ENCODE measurements at regions not wholly inside any gene's neighbourhood (a gene's known extent, or its start where the extent isn't known, plus 50 kb on each side); places are given as distances from the start of the nearest gene placed in this dataset.

- Histone ChIP-seq H3K36me3 (replicated peaks; ENCODE audit: low read depth, low read length) (no peaks in the 10 kb centered on the region), H3K4me3 (ENCODE audit: low read length) (no peak overlapping the region), H3K9me3 (ENCODE audit: insufficient read depth, low read length) (no peaks in the 10 kb centered on the region), H3K27me3 (ENCODE audit: low read depth, low read length) (no peaks in the 10 kb centered on the region), H3K9ac (ENCODE audit: low read length) (no peak overlapping the region), H3K79me2 (ENCODE audit: low read length) (no peaks in the 10 kb centered on the region), H3K4me1 (ENCODE audit: low read length) (peaks cover 22% of the 10 kb centered on the region), H4K20me1 (ENCODE audit: insufficient read depth, low read length) (no peaks in the 10 kb centered on the region), H3K4me2 (ENCODE audit: low read length) (peak overlapping the region; percentile 55), H2AFZ (ENCODE audit: low read depth, low read length) (peak overlapping the region; percentile 65; the same call in 1 of the 2 replicates), H3K27ac (ENCODE audit: low read length) (no peak overlapping the region)
- no peak for TF ChIP-seq CTCF (IDR thresholded peaks at IDR 0.05; ENCODE audit: low read depth, low read length)
- no peak for TF ChIP-seq EZH2phosphoT487 (IDR thresholded peaks at IDR 0.05; ENCODE audit: low read depth)
Measured at GRCh38 chr17:77405867-77406732, 265.3 kb downstream of the SEC14L1 start.

DNA sequence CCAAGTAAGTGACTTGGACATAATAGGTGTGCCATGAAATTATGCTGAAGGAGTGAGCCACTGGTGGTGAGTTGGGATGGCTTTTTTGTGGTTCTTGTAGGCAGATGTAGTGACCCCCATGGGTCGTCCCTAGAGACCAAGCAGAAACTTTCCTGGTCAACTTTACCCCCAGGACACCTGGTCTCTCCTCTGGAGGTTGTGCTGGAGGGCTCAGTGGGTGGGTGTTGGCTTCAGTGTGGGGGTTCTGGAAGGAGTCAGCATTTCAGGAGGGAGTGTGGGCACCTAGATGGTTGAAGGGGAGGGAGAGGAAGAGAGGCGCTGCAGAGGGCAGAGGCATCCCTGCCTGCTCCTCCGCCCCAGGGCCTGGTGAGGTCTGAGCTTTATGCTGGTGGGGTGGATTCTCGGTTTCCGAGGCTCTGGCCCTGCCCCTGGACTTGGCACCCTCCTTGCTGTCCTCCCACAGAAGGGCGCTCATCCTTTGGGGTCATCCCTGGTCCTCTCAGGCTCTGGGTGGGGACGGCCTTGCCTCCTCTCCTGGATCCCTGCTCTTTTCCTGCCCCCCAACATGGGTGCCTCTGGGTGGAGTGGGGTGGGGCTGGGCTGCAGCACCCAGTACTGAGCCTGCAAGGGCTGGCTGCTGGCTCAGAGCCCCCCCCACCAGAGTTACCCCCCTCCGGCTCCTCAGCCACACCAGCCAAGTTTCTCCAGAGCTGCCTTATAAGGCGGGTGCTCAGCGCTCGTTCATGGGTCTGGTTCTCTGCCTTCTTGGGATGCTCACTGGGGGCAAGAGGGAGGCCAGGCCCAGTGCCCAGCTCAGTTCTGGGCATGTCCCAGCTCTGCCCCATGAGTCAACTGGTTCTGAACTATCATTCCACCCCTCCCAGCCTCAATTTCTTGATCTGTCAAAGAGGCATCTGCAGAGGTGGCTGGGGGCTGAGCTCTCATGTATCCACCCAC lies 266.8 kb downstream of the SEC14L1 start:
- H3K4me3 ChIP-seq (ENCODE audit: low read length): no peak overlapping the region

GRCh38 chr17:77408284-77408683 lies 267.5 kb downstream of the SEC14L1 start:
- Histone ChIP-seq H3K4me2 (ENCODE audit: low read length) (no peak overlapping the region), H3K27me3 (ENCODE audit: low read depth, low read length) (no peaks in the 10 kb centered on the region), H3K4me3 (ENCODE audit: low read length) (no peak overlapping the region), H3K79me2 (ENCODE audit: low read length) (no peaks in the 10 kb centered on the region), H3K27ac (ENCODE audit: low read length) (no peak overlapping the region), H2AFZ (ENCODE audit: low read depth, low read length) (no peak overlapping the region), H3K9ac (ENCODE audit: low read length) (no peak overlapping the region), H3K9me3 (ENCODE audit: insufficient read depth, low read length) (no peaks in the 10 kb centered on the region), H4K20me1 (ENCODE audit: insufficient read depth, low read length) (no peaks in the 10 kb centered on the region), H3K4me1 (ENCODE audit: low read length) (peaks cover 22% of the 10 kb centered on the region), H3K36me3 (replicated peaks; ENCODE audit: low read depth, low read length) (no peaks in the 10 kb centered on the region)
- TF ChIP-seq CTCF (IDR thresholded peaks at IDR 0.05; ENCODE audit: low read depth, low read length): no peak
- no peak for TF ChIP-seq EZH2phosphoT487 (IDR thresholded peaks at IDR 0.05; ENCODE audit: low read depth)

More for the DNA sequence above, 266.8 kb downstream of the SEC14L1 start:
- Histone ChIP-seq H4K20me1 (ENCODE audit: insufficient read depth, low read length) (no peaks in the 10 kb centered on the region), H3K36me3 (replicated peaks; ENCODE audit: low read depth, low read length) (no peaks in the 10 kb centered on the region), H3K9ac (ENCODE audit: low read length) (no peak overlapping the region), H3K79me2 (ENCODE audit: low read length) (no peaks in the 10 kb centered on the region), H2AFZ (ENCODE audit: low read depth, low read length) (no peak overlapping the region), H3K27me3 (ENCODE audit: low read depth, low read length) (no peaks in the 10 kb centered on the region), H3K9me3 (ENCODE audit: insufficient read depth, low read length) (no peaks in the 10 kb centered on the region), H3K4me1 (ENCODE audit: low read length) (peaks cover 22% of the 10 kb centered on the region), H3K4me2 (ENCODE audit: low read length) (no peak overlapping the region), H3K27ac (ENCODE audit: low read length) (no peak overlapping the region)
- TF ChIP-seq CTCF (IDR thresholded peaks at IDR 0.05; ENCODE audit: low read depth, low read length) (no peak), EZH2phosphoT487 (IDR thresholded peaks at IDR 0.05; ENCODE audit: low read depth) (no peak)

Measured in OCI-LY3 (cell line).